Endothelial cell of umbilical vein (primary cell): ENCODE measurements at regions not wholly inside any gene's neighbourhood (a gene's known extent, or its start where the extent isn't known, plus 50 kb on each side); places are given as distances from the start of the nearest gene placed in this dataset.

Experiments used
- BruUV-seq: library from RNA; stranded (reverse); fragments of 400-500 nt; replicated peaks from 2 replicates; lab custom pipeline; 2021; lab: Mats Ljungman, UMichigan
- CTCF ChIA-PET: fragments of 300-600, 350-600 bp; sonication (Branson Sonifier 250); formaldehyde crosslinking; loops from one replicate; lab custom pipeline; 2021; ENCODE audit warnings: antibody characterized with exemption, inconsistent platforms; lab: Charles Lee
- POLR2A ChIA-PET: fragments of 300-600, 350-600 bp; sonication (Branson Sonifier 250); formaldehyde crosslinking; loops from one replicate; lab custom pipeline; 2021; ENCODE audit warnings: antibody characterized with exemption, inconsistent platforms; lab: Charles Lee
- DNase-seq: peaks from one replicate; pipeline ENCODE4 v3.0.0-alpha.2; 2011; ENCODE audit warnings: low read depth, low spot score
- FAIRE-seq: peaks from 2 replicates; lab custom pipeline; 2011; peaks lifted over from hg19 to GRCh38; lab: Jason Lieb, UNC
- H2AFZ ChIP-seq: 2 replicates; pipeline ENCODE4 v1.6.0; 2012; ENCODE audit warnings: low read depth, low read length, control low read depth, inconsistent platforms
- H3K27ac ChIP-seq: 2 replicates; pipeline ENCODE4 v1.5.1; 2011; ENCODE audit warnings: low read depth, mild to moderate bottlenecking, control low read depth, low read length, moderate library complexity; ENCODE audit not compliant: insufficient read depth
- H3K27me3 ChIP-seq, 2 experiments: 2 replicates each; pipeline versions ENCODE4 v1.6.0 to v1.6.1; 2011; ENCODE audit warnings: low read length in 2 of 2, mixed read lengths in 1 of 2; ENCODE audit not compliant: control insufficient read depth in 2 of 2, insufficient read depth in 2 of 2
- H3K36me3 ChIP-seq, 2 experiments: 2 replicates in 1 of 2; 3 replicates in 1 of 2; pipeline ENCODE4 v1.5.1; 2011; ENCODE audit warnings: low read length in 2 of 2, mild to moderate bottlenecking in 1 of 2, moderate library complexity in 1 of 2; ENCODE audit not compliant: control insufficient read depth in 2 of 2, insufficient read depth in 2 of 2; ENCODE audit errors: extremely low read depth in 1 of 2
- H3K4me1 ChIP-seq: 3 replicates; pipeline ENCODE4 v1.5.1; 2011; ENCODE audit warnings: mild to moderate bottlenecking, low read length; ENCODE audit not compliant: control insufficient read depth, insufficient read depth; ENCODE audit errors: extremely low read depth
- H3K4me2 ChIP-seq: 2 replicates; pipeline ENCODE4 v1.6.1; 2011; ENCODE audit warnings: low read length, control low read depth, mixed read lengths; ENCODE audit not compliant: insufficient read depth
- H3K4me3 ChIP-seq, 3 experiments: fragments of 200-600 bp in 1 of 3; sonication (generic), shearing (Covaris generic) in 1 of 3; replicated peaks in 1 of 3; 2 replicates each; pipeline ENCODE4 v1.5.1; 2011 to 2016; ENCODE audit warnings: control low read depth in 3 of 3, low read length in 3 of 3, mild to moderate bottlenecking in 2 of 3, inconsistent platforms in 1 of 3, low read depth in 1 of 3, moderate library complexity in 1 of 3; ENCODE audit not compliant: insufficient read depth in 1 of 3
- H3K79me2 ChIP-seq: 2 replicates; pipeline ENCODE4 v1.6.0; 2012; ENCODE audit warnings: low read length, inconsistent platforms; ENCODE audit not compliant: control insufficient read depth, insufficient read depth
- H3K9ac ChIP-seq: replicated peaks from 2 replicates; pipeline ENCODE3; 2011; ENCODE audit warnings: low read length, control low read depth; ENCODE audit not compliant: insufficient read depth; ENCODE audit errors: extremely low read depth
- H3K9me1 ChIP-seq: replicated peaks from 3 replicates; pipeline ENCODE4 v1.6.0; 2011; ENCODE audit warnings: mild to moderate bottlenecking, low read length; ENCODE audit not compliant: control insufficient read depth, insufficient read depth; ENCODE audit errors: extremely low read depth
- H3K9me3 ChIP-seq: replicated peaks from 2 replicates; pipeline ENCODE4 v1.5.1; 2012; ENCODE audit warnings: low read length, inconsistent platforms; ENCODE audit not compliant: control insufficient read depth, insufficient read depth
- H4K20me1 ChIP-seq: replicated peaks from 2 replicates; pipeline ENCODE3; 2011; ENCODE audit warnings: mild to moderate bottlenecking, low read length; ENCODE audit not compliant: control insufficient read depth, insufficient read depth; ENCODE audit errors: extremely low read depth
- EZH2 ChIP-seq: IDR thresholded peaks from 2 replicates; pipeline ENCODE4 v1.6.1; 2012; ENCODE audit warnings: borderline replicate concordance, low read depth, mild to moderate bottlenecking, moderate library complexity, low read length, inconsistent platforms; ENCODE audit not compliant: severe bottlenecking
- FOS ChIP-seq: IDR thresholded peaks from 2 replicates; pipeline ENCODE4 v1.6.1; 2011; ENCODE audit warnings: mild to moderate bottlenecking, low read length, moderate library complexity, borderline replicate concordance; ENCODE audit not compliant: insufficient read depth
- GATA2 ChIP-seq: IDR thresholded peaks from 2 replicates; pipeline ENCODE4 v1.7.0; 2011; ENCODE audit warnings: low read depth, mild to moderate bottlenecking, moderate library complexity, mixed read lengths, low read length; ENCODE audit not compliant: insufficient read length, insufficient read depth
- JUN ChIP-seq: IDR thresholded peaks from 2 replicates; pipeline ENCODE4 v1.6.1; 2011; ENCODE audit warnings: borderline replicate concordance, low read depth; ENCODE audit not compliant: insufficient read length, insufficient read depth
- MYC ChIP-seq: IDR thresholded peaks from one replicate; pipeline ENCODE4 v1.6.1; 2011; ENCODE audit warnings: mild to moderate bottlenecking, low read depth, low read length
- POLR2A ChIP-seq: IDR thresholded peaks from 2 replicates; pipeline ENCODE4 v1.6.1; 2012; ENCODE audit warnings: low read depth, mild to moderate bottlenecking, control low read depth, low read length
- POLR2AphosphoS5 ChIP-seq: IDR thresholded peaks from 2 replicates; pipeline ENCODE4 v1.6.1; 2012; ENCODE audit warnings: low read depth, mild to moderate bottlenecking, control low read depth, low read length, moderate library complexity; ENCODE audit not compliant: insufficient read depth
- dilution Hi-C: fragments of 300-500 bp; cut with MboI; formaldehyde crosslinking; loops from one replicate; pipeline ENCODE4 v1.15.0; 2019; ENCODE audit warnings: low sequenced_read_pairs; ENCODE audit not compliant: extremely low pct_ligation_motif_present
- intact Hi-C: fragments of 100-400 bp; cut with micrococcal nuclease; formaldehyde crosslinking; loops from one replicate; pipeline ENCODE4 v1.10.0; 2022
- TF ChIP-seq, protein P1 (sequence below), 2 donors: IDR thresholded peaks; 1 replicate in 1 of 2; 2 replicates in 1 of 2; pipeline ENCODE4 v1.5.1; 2011; ENCODE audit warnings: low read length in 2 of 2, mild to moderate bottlenecking in 2 of 2, moderate library complexity in 2 of 2, control low read depth in 1 of 2, inconsistent platforms in 1 of 2, low read depth in 1 of 2; ENCODE audit not compliant: insufficient read depth in 1 of 2; ENCODE audit errors: extremely low read depth in 1 of 2
- TF ChIP-seq, protein P2 (sequence below): IDR thresholded peaks from 2 replicates; pipeline ENCODE4 v1.6.1; 2011; ENCODE audit not compliant: insufficient read depth, insufficient read length

DNA sequence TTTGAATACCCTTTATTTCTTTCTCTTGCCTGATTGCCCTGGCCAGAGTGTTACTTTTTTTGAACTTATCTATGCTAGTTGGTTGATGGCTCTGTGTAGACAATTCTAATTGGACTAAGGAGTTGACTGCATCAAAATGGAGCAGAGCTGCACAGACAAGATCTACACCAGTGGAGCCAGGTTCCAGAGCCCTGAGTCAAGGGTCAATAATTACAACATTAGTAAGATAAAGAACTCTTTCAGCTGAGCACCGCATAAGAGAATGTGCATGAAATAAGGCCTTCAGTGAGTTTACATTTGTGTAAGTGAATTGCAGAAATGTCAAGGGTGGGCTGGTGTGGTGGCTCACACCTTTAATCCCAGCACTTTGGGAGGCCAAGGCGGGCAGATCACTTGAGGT, 599.7 kb upstream of the TENM3 start:
- Histone ChIP-seq H3K27me3 (no peaks in the 10 kb centered on the region), H3K9me3 (peaks cover 5% of the 10 kb centered on the region), H3K4me2 (no peak overlapping the region), H4K20me1 (no peaks in the 10 kb centered on the region), H3K4me1 (no peaks in the 10 kb centered on the region), H3K36me3 (no peaks in the 10 kb centered on the region), H3K79me2 (no peaks in the 10 kb centered on the region), H3K4me3 (no peak overlapping the region), H3K9me1 (no peaks in the 10 kb centered on the region), H3K9ac (no peak overlapping the region), H2AFZ (no peak overlapping the region), H3K27ac (no peak overlapping the region)
- TF ChIP-seq POLR2A (no peak), MYC (no peak), POLR2AphosphoS5 (no peak), EZH2 (no peak), JUN (no peak), GATA2 (no peak), FOS (no peak)
- TF ChIP-seq, protein P1, sequence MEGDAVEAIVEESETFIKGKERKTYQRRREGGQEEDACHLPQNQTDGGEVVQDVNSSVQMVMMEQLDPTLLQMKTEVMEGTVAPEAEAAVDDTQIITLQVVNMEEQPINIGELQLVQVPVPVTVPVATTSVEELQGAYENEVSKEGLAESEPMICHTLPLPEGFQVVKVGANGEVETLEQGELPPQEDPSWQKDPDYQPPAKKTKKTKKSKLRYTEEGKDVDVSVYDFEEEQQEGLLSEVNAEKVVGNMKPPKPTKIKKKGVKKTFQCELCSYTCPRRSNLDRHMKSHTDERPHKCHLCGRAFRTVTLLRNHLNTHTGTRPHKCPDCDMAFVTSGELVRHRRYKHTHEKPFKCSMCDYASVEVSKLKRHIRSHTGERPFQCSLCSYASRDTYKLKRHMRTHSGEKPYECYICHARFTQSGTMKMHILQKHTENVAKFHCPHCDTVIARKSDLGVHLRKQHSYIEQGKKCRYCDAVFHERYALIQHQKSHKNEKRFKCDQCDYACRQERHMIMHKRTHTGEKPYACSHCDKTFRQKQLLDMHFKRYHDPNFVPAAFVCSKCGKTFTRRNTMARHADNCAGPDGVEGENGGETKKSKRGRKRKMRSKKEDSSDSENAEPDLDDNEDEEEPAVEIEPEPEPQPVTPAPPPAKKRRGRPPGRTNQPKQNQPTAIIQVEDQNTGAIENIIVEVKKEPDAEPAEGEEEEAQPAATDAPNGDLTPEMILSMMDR (IDR thresholded peaks at IDR 0.05; ENCODE audit: extremely low read depth in 1 of 2, insufficient read depth in 1 of 2, low read depth in 1 of 2, low read length in 2 of 2) = no peak
- TF ChIP-seq, protein P2, sequence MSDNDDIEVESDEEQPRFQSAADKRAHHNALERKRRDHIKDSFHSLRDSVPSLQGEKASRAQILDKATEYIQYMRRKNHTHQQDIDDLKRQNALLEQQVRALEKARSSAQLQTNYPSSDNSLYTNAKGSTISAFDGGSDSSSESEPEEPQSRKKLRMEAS = no peak
- FAIRE-seq (no peak), DNase-seq (no peak)
- CTCF ChIA-PET = no interaction called here
- POLR2A ChIA-PET = no interaction called here
- intact Hi-C loops (no loop called here), dilution Hi-C loops (no loop called here)
- BruUV-seq = no TSS peak
